Transverse colon (tissue), 4 donors: ENCODE measurements at regions not wholly inside any gene's neighbourhood (a gene's known extent, or its start where the extent isn't known, plus 50 kb on each side); places are given as distances from the start of the nearest gene placed in this dataset.

Experiments
- DNase-seq: peaks from one replicate; pipeline ENCODE4 v3.0.0-alpha.2; 2019
- H3K27ac ChIP-seq, 4 donors: fragments of 200-600 bp; sonication (generic); 2 replicates each; pipeline ENCODE4 v1.5.1; 2016 to 2018; ENCODE audit warnings: inconsistent platforms in 4 of 4
- H3K27me3 ChIP-seq: fragments of 200-600 bp; sonication (generic); 2 replicates; pipeline ENCODE4 v1.5.1; 2017; ENCODE audit warnings: inconsistent platforms
- H3K36me3 ChIP-seq, 4 donors: fragments of 200-600 bp; sonication (generic); 2 replicates each; pipeline ENCODE4 v1.5.1; 2017 to 2019; ENCODE audit warnings: inconsistent platforms in 4 of 4
- H3K4me1 ChIP-seq, 4 donors: fragments of 200-600 bp; sonication (generic); 2 replicates each; pipeline ENCODE4 v1.5.1; 2017 to 2020; ENCODE audit warnings: inconsistent platforms in 4 of 4
- H3K4me3 ChIP-seq, 4 donors: fragments of 200-600 bp; sonication (generic); 1 replicate in 1 of 4; 2 replicates in 3 of 4; pipeline versions ENCODE4 v1.5.1 to v1.6.1; 2017 to 2019; ENCODE audit warnings: inconsistent platforms in 4 of 4
- H3K9me3 ChIP-seq, 2 donors: fragments of 200-600 bp; sonication (generic); 2 replicates each; pipeline ENCODE4 v1.5.1; 2017 to 2019; ENCODE audit warnings: inconsistent platforms in 2 of 2
- CTCF ChIP-seq, 5 experiments: fragments of 200-600 bp in 3 of 5; fragments of 450-650 bp in 2 of 5; sonication (generic) in 3 of 5; IDR thresholded peaks; 1 replicate in 2 of 5; 2 replicates in 3 of 5; pipeline ENCODE4 v1.5.1; 2016 to 2017; ENCODE audit warnings: antibody characterized with exemption in 5 of 5, inconsistent platforms in 3 of 5, mild to moderate bottlenecking in 2 of 5, moderate library complexity in 1 of 5
- EP300 ChIP-seq: sonication (generic); formaldehyde crosslinking; IDR thresholded peaks from one replicate; pipeline ENCODE4 v1.6.1; 2017; ENCODE audit warnings: antibody characterized with exemption, low read depth
- POLR2A ChIP-seq: fragments of 450-650 bp; IDR thresholded peaks from one replicate; pipeline ENCODE4 v1.6.1; 2016; ENCODE audit warnings: antibody characterized with exemption, mild to moderate bottlenecking, moderate library complexity
- POLR2AphosphoS5 ChIP-seq, 3 donors: sonication (generic); formaldehyde crosslinking; IDR thresholded peaks; one replicate each; pipeline ENCODE4 v1.6.1; 2016; ENCODE audit warnings: antibody characterized with exemption in 3 of 3
- WGBS, 2 donors: methylation state at CpG; one replicate each; pipeline ENCODE4 v1.1.5; 2018; ENCODE audit warnings: low coverage in 1 of 2; 5-methylcytosine and 5-hydroxymethylcytosine counted together
- in situ Hi-C, 4 donors: fragments of 200-750 bp; cut with MboI; loops; one replicate each; pipeline versions ENCODE4 v1.15.0 to v1.15.1; 2017; ENCODE audit warnings: low sequenced_read_pairs in 3 of 4, low pct_ligation_motif_present in 1 of 4, low pct_unique_long_range_greater_than_20kb in 1 of 4
- intact Hi-C: fragments of 100-400 bp; cut with DNase I; formaldehyde crosslinking; loops from one replicate; pipeline ENCODE4 v1.15.1; 2023; ENCODE audit warnings: low total_unique reads

- 68 to 75% methylated on average over 6 of the region's 6 CpGs for WGBS, 2 donors
- Histone ChIP-seq H3K4me1 (no peaks in the 10 kb centered on the region), H3K9me3 (no peaks in the 10 kb centered on the region), H3K36me3 (no peaks in the 10 kb centered on the region), H3K4me3 (no peak overlapping the region), H3K27ac (no peak overlapping the region), H3K27me3 (no peaks in the 10 kb centered on the region)
- TF ChIP-seq EP300: no peak
- in situ Hi-C loops (no loop called here), intact Hi-C loops (no loop called here)
- no peak for DNase-seq
Observed at GRCh38 chr9:99582814-99583213, 238.9 kb upstream of the NR4A3 start.

GRCh38 chr9:99588299-99588698 is 233.4 kb upstream of the NR4A3 start:
- H3K27ac ChIP-seq: no peak overlapping the region
- in situ Hi-C loops: no loop called here
- H3K27me3 ChIP-seq: no peaks in the 10 kb centered on the region
- no peak overlapping the region for H3K4me3 ChIP-seq
- 75% methylated on average over 3 of the region's 3 CpGs for WGBS, 2 donors
- no peaks in the 10 kb centered on the region for H3K4me1 ChIP-seq
- intact Hi-C loops: no loop called here
- no peaks in the 10 kb centered on the region for H3K9me3 ChIP-seq
- DNase-seq: no peak
- H3K36me3 ChIP-seq: no peaks in the 10 kb centered on the region
- TF ChIP-seq CTCF (IDR thresholded peaks at IDR 0.05) (no peak), POLR2AphosphoS5 (IDR thresholded peaks at IDR 0.05) (no peak)

GRCh38 chr9:99588747-99589146 is 232.9 kb upstream of the NR4A3 start:
- H3K4me3 ChIP-seq: no peak overlapping the region
- H3K9me3 ChIP-seq: no peaks in the 10 kb centered on the region
- WGBS, 2 donors: 91 to 95% methylated on average over 2 of the region's 2 CpGs
- no peak overlapping the region for H3K27ac ChIP-seq
- DNase-seq: no peak
- no peaks in the 10 kb centered on the region for H3K27me3 ChIP-seq
- in situ Hi-C loops (no loop called here), intact Hi-C loops (no loop called here)
- H3K36me3 ChIP-seq: no peaks in the 10 kb centered on the region
- TF ChIP-seq CTCF (IDR thresholded peaks at IDR 0.05) (no peak), POLR2AphosphoS5 (IDR thresholded peaks at IDR 0.05) (no peak), POLR2A (no peak), EP300 (no peak)
- no peaks in the 10 kb centered on the region for H3K4me1 ChIP-seq

GRCh38 chr9:99590410-99590809 is 231.3 kb upstream of the NR4A3 start:
- in situ Hi-C loops (no loop called here), intact Hi-C loops (no loop called here)
- H3K4me3 ChIP-seq: no peak overlapping the region
- no peaks in the 10 kb centered on the region for H3K36me3 ChIP-seq
- no peak overlapping the region for H3K27ac ChIP-seq
- TF ChIP-seq CTCF (IDR thresholded peaks at IDR 0.05): no peak
- no peak for TF ChIP-seq EP300
- DNase-seq: no peak
- H3K9me3 ChIP-seq: no peaks in the 10 kb centered on the region
- no peaks in the 10 kb centered on the region for H3K4me1 ChIP-seq
- no peaks in the 10 kb centered on the region for H3K27me3 ChIP-seq

- in situ Hi-C loops (no loop called here), intact Hi-C loops (no loop called here)
- TF ChIP-seq EP300 (no peak), CTCF (IDR thresholded peaks at IDR 0.05) (no peak), POLR2AphosphoS5 (IDR thresholded peaks at IDR 0.05) (no peak), POLR2A (no peak)
- Histone ChIP-seq H3K4me1 (no peaks in the 10 kb centered on the region), H3K9me3 (no peaks in the 10 kb centered on the region), H3K27ac (no peak overlapping the region), H3K27me3 (no peaks in the 10 kb centered on the region), H3K36me3 (no peaks in the 10 kb centered on the region), H3K4me3 (no peak overlapping the region)
- 35 to 47% methylated on average over 1 of the region's 1 CpG for WGBS, 2 donors
- no peak for DNase-seq
Observed at GRCh38 chr9:99590840-99591239, 230.8 kb upstream of the NR4A3 start.
